ENCODE measurements at regions not wholly inside any gene's neighbourhood (a gene's known extent, or its start where the extent isn't known, plus 50 kb on each side); places are given as distances from the start of the nearest gene placed in this dataset.

GRCh38 chr2:183996825-183997793 lies 601.2 kb upstream of the ZNF804A start:
- H3K4me2 ChIP-seq (ENCODE audit: low read depth, low read length, poor library complexity, severe bottlenecking), result no peak overlapping the region

GRCh38 chr2:183998041-183998796 lies 600.1 kb upstream of the ZNF804A start:
- H3K4me1 ChIP-seq (ENCODE audit: low read length), result no peaks in the 10 kb centered on the region
- H3K9ac ChIP-seq (ENCODE audit: low read length), result no peak overlapping the region
- H3K9me2 ChIP-seq (replicated peaks; ENCODE audit: insufficient read depth, low read length), result no peaks in the 10 kb centered on the region; the same call in 1 of the 2 replicates
- H3K4me3 ChIP-seq (ENCODE audit: low read length), result no peak overlapping the region
- no peaks in the 10 kb centered on the region for H3K79me2 ChIP-seq (ENCODE audit: low read length)
- DNase-seq, result no peak
- H3K27ac ChIP-seq (ENCODE audit: low read length), result no peak overlapping the region
- no peaks in the 10 kb centered on the region for H3K36me3 ChIP-seq (ENCODE audit: insufficient read depth, low read length)
- no peaks in the 10 kb centered on the region for H3K27me3 ChIP-seq (ENCODE audit: low read length)
- no peaks in the 10 kb centered on the region for H4K20me1 ChIP-seq (ENCODE audit: insufficient read depth, low read depth, low read length)
- H2AFZ ChIP-seq (ENCODE audit: low read length), result no peak overlapping the region
- H3K4me2 ChIP-seq (ENCODE audit: low read depth, low read length, poor library complexity, severe bottlenecking), result no peak overlapping the region
- H3K9me3 ChIP-seq (ENCODE audit: low read length), result no peaks in the 10 kb centered on the region

More at GRCh38 chr2:183996825-183997793, 601.2 kb upstream of the ZNF804A start:
- Histone ChIP-seq H4K20me1 (ENCODE audit: insufficient read depth, low read depth, low read length) (no peaks in the 10 kb centered on the region), H3K79me2 (ENCODE audit: low read length) (no peaks in the 10 kb centered on the region), H2AFZ (ENCODE audit: low read length) (no peak overlapping the region), H3K36me3 (ENCODE audit: insufficient read depth, low read length) (no peaks in the 10 kb centered on the region), H3K4me3 (ENCODE audit: low read length) (no peak overlapping the region), H3K27me3 (ENCODE audit: low read length) (no peaks in the 10 kb centered on the region), H3K9me2 (replicated peaks; ENCODE audit: insufficient read depth, low read length) (no peaks in the 10 kb centered on the region; the same call in 1 of the 2 replicates), H3K9ac (ENCODE audit: low read length) (no peak overlapping the region), H3K27ac (ENCODE audit: low read length) (no peak overlapping the region), H3K9me3 (ENCODE audit: low read length) (no peaks in the 10 kb centered on the region), H3K4me1 (ENCODE audit: low read length) (no peaks in the 10 kb centered on the region)
- DNase-seq, result no peak

GRCh38 chr2:183998797-183999190 lies 599.5 kb upstream of the ZNF804A start:
- H3K9ac ChIP-seq (ENCODE audit: low read length), result no peak overlapping the region
- H3K4me1 ChIP-seq (ENCODE audit: low read length), result no peaks in the 10 kb centered on the region

GRCh38 chr2:184004289-184004947 lies 593.9 kb upstream of the ZNF804A start:
- H2AFZ ChIP-seq (ENCODE audit: low read length), result no peak overlapping the region
- H3K4me1 ChIP-seq (ENCODE audit: low read length), result no peaks in the 10 kb centered on the region
- no peak overlapping the region for H3K9ac ChIP-seq (ENCODE audit: low read length)
- no peaks in the 10 kb centered on the region for H3K9me3 ChIP-seq (ENCODE audit: low read length)
- no peak for DNase-seq
- H3K36me3 ChIP-seq (ENCODE audit: insufficient read depth, low read length), result no peaks in the 10 kb centered on the region
- H3K9me2 ChIP-seq (replicated peaks; ENCODE audit: insufficient read depth, low read length), result no peaks in the 10 kb centered on the region
- H3K27ac ChIP-seq (ENCODE audit: low read length), result no peak overlapping the region
- H3K79me2 ChIP-seq (ENCODE audit: low read length), result no peaks in the 10 kb centered on the region
- H4K20me1 ChIP-seq (ENCODE audit: insufficient read depth, low read depth, low read length), result no peaks in the 10 kb centered on the region
- H3K4me2 ChIP-seq (ENCODE audit: low read depth, low read length, poor library complexity, severe bottlenecking), result no peak overlapping the region
- no peak overlapping the region for H3K4me3 ChIP-seq (ENCODE audit: low read length)
- no peaks in the 10 kb centered on the region for H3K27me3 ChIP-seq (ENCODE audit: low read length)

More at GRCh38 chr2:183998797-183999190, 599.5 kb upstream of the ZNF804A start:
- H3K4me2 ChIP-seq (ENCODE audit: low read depth, low read length, poor library complexity, severe bottlenecking), result no peak overlapping the region
- no peaks in the 10 kb centered on the region for H3K9me3 ChIP-seq (ENCODE audit: low read length)
- no peak overlapping the region for H3K4me3 ChIP-seq (ENCODE audit: low read length)
- no peaks in the 10 kb centered on the region for H3K79me2 ChIP-seq (ENCODE audit: low read length)
- H3K27ac ChIP-seq (ENCODE audit: low read length), result no peak overlapping the region
- H3K9me2 ChIP-seq (replicated peaks; ENCODE audit: insufficient read depth, low read length), result no peaks in the 10 kb centered on the region; the same call in 1 of the 2 replicates
- H3K36me3 ChIP-seq (ENCODE audit: insufficient read depth, low read length), result no peaks in the 10 kb centered on the region
- H4K20me1 ChIP-seq (ENCODE audit: insufficient read depth, low read depth, low read length), result no peaks in the 10 kb centered on the region
- no peak overlapping the region for H2AFZ ChIP-seq (ENCODE audit: low read length)
- no peaks in the 10 kb centered on the region for H3K27me3 ChIP-seq (ENCODE audit: low read length)
- no peak for DNase-seq

GRCh38 chr2:184004948-184005672 lies 593.2 kb upstream of the ZNF804A start:
- no peaks in the 10 kb centered on the region for H3K4me1 ChIP-seq (ENCODE audit: low read length)
- no peak overlapping the region for H3K4me3 ChIP-seq (ENCODE audit: low read length)
- H3K27ac ChIP-seq (ENCODE audit: low read length), result no peak overlapping the region

DNA sequence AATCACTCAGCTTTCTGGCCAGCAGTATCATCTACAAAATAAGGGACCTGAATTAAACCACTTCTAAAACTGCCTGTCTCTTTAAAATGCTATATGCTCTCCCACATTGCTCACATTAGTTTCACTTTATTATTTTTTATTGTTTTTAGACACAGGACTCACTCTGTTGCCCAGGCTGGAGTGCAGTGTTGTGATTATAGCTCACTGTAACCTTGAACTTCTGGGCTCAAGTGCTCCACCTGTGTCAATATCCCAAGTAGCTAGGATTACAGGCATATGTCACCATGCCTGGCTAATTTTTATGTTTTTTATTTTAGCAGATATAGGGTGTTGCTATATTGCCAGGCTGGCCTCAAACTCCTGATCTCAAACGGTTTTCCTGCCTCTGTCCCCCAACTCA lies 591.3 kb upstream of the ZNF804A start:
- Histone ChIP-seq H3K27me3 (ENCODE audit: low read length) (no peaks in the 10 kb centered on the region), H2AFZ (ENCODE audit: low read length) (no peak overlapping the region), H3K9me2 (replicated peaks; ENCODE audit: insufficient read depth, low read length) (no peaks in the 10 kb centered on the region), H3K4me3 (ENCODE audit: low read length) (no peak overlapping the region), H3K4me1 (ENCODE audit: low read length) (no peaks in the 10 kb centered on the region), H3K36me3 (ENCODE audit: insufficient read depth, low read length) (no peaks in the 10 kb centered on the region), H3K9me3 (ENCODE audit: low read length) (no peaks in the 10 kb centered on the region), H4K20me1 (ENCODE audit: insufficient read depth, low read depth, low read length) (no peaks in the 10 kb centered on the region), H3K9ac (ENCODE audit: low read length) (no peak overlapping the region), H3K4me2 (ENCODE audit: low read depth, low read length, poor library complexity, severe bottlenecking) (no peak overlapping the region), H3K27ac (ENCODE audit: low read length) (no peak overlapping the region), H3K79me2 (ENCODE audit: low read length) (no peaks in the 10 kb centered on the region)
- no peak for DNase-seq

More at GRCh38 chr2:184004948-184005672, 593.2 kb upstream of the ZNF804A start:
- Histone ChIP-seq H3K9ac (ENCODE audit: low read length) (no peak overlapping the region), H4K20me1 (ENCODE audit: insufficient read depth, low read depth, low read length) (no peaks in the 10 kb centered on the region), H3K9me3 (ENCODE audit: low read length) (no peaks in the 10 kb centered on the region), H2AFZ (ENCODE audit: low read length) (no peak overlapping the region), H3K9me2 (replicated peaks; ENCODE audit: insufficient read depth, low read length) (no peaks in the 10 kb centered on the region), H3K79me2 (ENCODE audit: low read length) (no peaks in the 10 kb centered on the region), H3K27me3 (ENCODE audit: low read length) (no peaks in the 10 kb centered on the region), H3K4me2 (ENCODE audit: low read depth, low read length, poor library complexity, severe bottlenecking) (no peak overlapping the region), H3K36me3 (ENCODE audit: insufficient read depth, low read length) (no peaks in the 10 kb centered on the region)
- no peak for DNase-seq

- Histone ChIP-seq H3K79me2 (ENCODE audit: low read length) (no peaks in the 10 kb centered on the region), H2AFZ (ENCODE audit: low read length) (no peak overlapping the region)
- no peak for DNase-seq
Measured at GRCh38 chr2:184026961-184027360, 571.4 kb upstream of the ZNF804A start.

More at GRCh38 chr2:184026961-184027360, 571.4 kb upstream of the ZNF804A start:
- no peaks in the 10 kb centered on the region for H3K4me1 ChIP-seq (ENCODE audit: low read length)
- no peaks in the 10 kb centered on the region for H3K27me3 ChIP-seq (ENCODE audit: low read length)
- H3K4me3 ChIP-seq (ENCODE audit: low read length), result no peak overlapping the region
- H3K9ac ChIP-seq (ENCODE audit: low read length), result no peak overlapping the region
- H4K20me1 ChIP-seq (ENCODE audit: insufficient read depth, low read depth, low read length), result no peaks in the 10 kb centered on the region
- H3K9me3 ChIP-seq (ENCODE audit: low read length), result no peaks in the 10 kb centered on the region
- no peaks in the 10 kb centered on the region for H3K36me3 ChIP-seq (ENCODE audit: insufficient read depth, low read length)
- no peak overlapping the region for H3K4me2 ChIP-seq (ENCODE audit: low read depth, low read length, poor library complexity, severe bottlenecking)
- no peaks in the 10 kb centered on the region for H3K9me2 ChIP-seq (replicated peaks; ENCODE audit: insufficient read depth, low read length)
- no peak overlapping the region for H3K27ac ChIP-seq (ENCODE audit: low read length)
